Right lobe of liver (tissue), 6 donors: ENCODE measurements at regions not wholly inside any gene's neighbourhood (a gene's known extent, or its start where the extent isn't known, plus 50 kb on each side); places are given as distances from the start of the nearest gene placed in this dataset.

ENCODE experiments used
- ATAC-seq, 4 donors: fragments of 200-7000 bp; cut with Tn5 transposase; one replicate each; pipeline ENCODE4 v1.9.1; 2020; ENCODE audit warnings: mild to moderate bottlenecking in 4 of 4, moderate library complexity in 4 of 4
- DNase-seq, 3 donors: peaks; one replicate each; pipeline ENCODE4 v3.0.0-alpha.2; 2020
- H3K27ac ChIP-seq, 3 donors: fragments of 200-600 bp; one replicate each; pipeline ENCODE4 v1.8.0; 2022
- H3K27me3 ChIP-seq, 2 donors: fragments of 200-600 bp; one replicate each; pipeline ENCODE4 v1.8.0; 2022
- H3K36me3 ChIP-seq, 4 donors: fragments of 200-600 bp; sonication (generic) in 1 of 4; one replicate each; pipeline versions ENCODE4 v1.5.1 to v1.8.0; 2017 to 2022; ENCODE audit warnings: control low read depth in 1 of 4
- H3K4me1 ChIP-seq, 4 donors: fragments of 200-600 bp; sonication (generic) in 1 of 4; one replicate each; pipeline versions ENCODE4 v1.5.1 to v1.8.0; 2017 to 2022; ENCODE audit warnings: control low read depth in 1 of 4
- H3K4me3 ChIP-seq, 3 donors: fragments of 200-600 bp; one replicate each; pipeline ENCODE4 v1.8.0; 2022
- H3K9me3 ChIP-seq, 4 donors: fragments of 200-600 bp; sonication (generic) in 1 of 4; one replicate each; pipeline versions ENCODE4 v1.5.1 to v1.8.0; 2017 to 2022; ENCODE audit warnings: control low read depth in 1 of 4
- CTCF ChIP-seq, 4 donors: fragments of 200-600 bp in 3 of 4; fragments of 450-650 bp in 1 of 4; IDR thresholded peaks; one replicate each; pipeline versions ENCODE4 v1.5.1 to v1.8.0; 2016 to 2022; ENCODE audit warnings: antibody characterized with exemption in 4 of 4, mild to moderate bottlenecking in 2 of 4
- POLR2A ChIP-seq: fragments of 450-650 bp; IDR thresholded peaks from one replicate; pipeline ENCODE4 v1.6.1; 2017; ENCODE audit warnings: antibody characterized with exemption, mild to moderate bottlenecking
- WGBS: methylation state at CpG from one replicate; pipeline ENCODE4 v1.1.6; 2018; ENCODE audit warnings: low coverage, low lambda C conversion rate; ENCODE audit not compliant: insufficient coverage; ENCODE audit errors: missing lambda C conversion rate; 5-methylcytosine and 5-hydroxymethylcytosine counted together
- intact Hi-C, 2 donors: fragments of 100-400 bp; cut with DNase I; formaldehyde crosslinking; loops; one replicate each; pipeline versions ENCODE4 v1.11.2 to v1.14.1; 2022
- donor health status: DM: no; HTN: yes; CAD: no.
- donor health status: DM: no; HTN: no; CAD: no.
- donor health status: DM: no; HTN: no; CAD: no.
- donor health status: DM: no; HTN: yes; CAD: no.
- donor health status: DM: no; HTN: yes; CAD: no.

GRCh38 chr15:69810431-69811354, 287.0 kb downstream of the TLE3 start:
- no peaks in the 10 kb centered on the region for H3K4me1 ChIP-seq
- H3K36me3 ChIP-seq, result no peaks in the 10 kb centered on the region
- peak in 1 of 4 donors; percentile 26 for ATAC-seq
- WGBS, result 78% methylated on average over 11 of the region's 14 CpGs
- no peak for DNase-seq
- TF ChIP-seq CTCF (IDR thresholded peaks at IDR 0.05) (no peak), POLR2A (no peak)
- no peak overlapping the region for H3K4me3 ChIP-seq
- no peak overlapping the region for H3K27ac ChIP-seq
- no peaks in the 10 kb centered on the region for H3K27me3 ChIP-seq
- intact Hi-C loops, result no loop called here
- no peaks in the 10 kb centered on the region for H3K9me3 ChIP-seq

GRCh38 chr15:69812861-69813261, 284.9 kb downstream of the TLE3 start:
- 63% methylated on average over 9 of the region's 20 CpGs for WGBS
- DNase-seq (no peak), ATAC-seq (no peak)
- no peak for TF ChIP-seq POLR2A
- no peak for TF ChIP-seq CTCF (IDR thresholded peaks at IDR 0.05)
- Histone ChIP-seq H3K9me3 (no peaks in the 10 kb centered on the region), H3K27ac (no peak overlapping the region), H3K36me3 (no peaks in the 10 kb centered on the region), H3K4me1 (no peaks in the 10 kb centered on the region), H3K27me3 (no peaks in the 10 kb centered on the region), H3K4me3 (no peak overlapping the region)
- intact Hi-C loops, result no loop called here

GRCh38 chr15:69813881-69814280, 283.8 kb downstream of the TLE3 start:
- no peak for DNase-seq
- ATAC-seq, result no peak
- no peak overlapping the region for H3K4me3 ChIP-seq
- intact Hi-C loops, result no loop called here
- no peaks in the 10 kb centered on the region for H3K9me3 ChIP-seq
- H3K27ac ChIP-seq, result no peak overlapping the region
- H3K36me3 ChIP-seq, result no peaks in the 10 kb centered on the region
- 65% methylated on average over 3 of the region's 7 CpGs for WGBS
- TF ChIP-seq CTCF (IDR thresholded peaks at IDR 0.05) (no peak), POLR2A (no peak)
- no peaks in the 10 kb centered on the region for H3K4me1 ChIP-seq
- H3K27me3 ChIP-seq, result no peaks in the 10 kb centered on the region

GRCh38 chr15:69814932-69815331, 282.8 kb downstream of the TLE3 start:
- Histone ChIP-seq H3K36me3 (no peaks in the 10 kb centered on the region), H3K27ac (no peak overlapping the region), H3K4me3 (no peak overlapping the region), H3K27me3 (no peaks in the 10 kb centered on the region), H3K9me3 (no peaks in the 10 kb centered on the region), H3K4me1 (no peaks in the 10 kb centered on the region)
- 93% methylated on average over 2 of the region's 9 CpGs for WGBS
- ATAC-seq (no peak), DNase-seq (no peak)
- intact Hi-C loops, result no loop called here
- no peak for TF ChIP-seq POLR2A
- no peak for TF ChIP-seq CTCF (IDR thresholded peaks at IDR 0.05)
